ENCODE measurements at regions not wholly inside any gene's neighbourhood (a gene's known extent, or its start where the extent isn't known, plus 50 kb on each side); places are given as distances from the start of the nearest gene placed in this dataset.

GRCh38 chr2:147615726-147616125, 229.1 kb upstream of the ACVR2A start:
- H3K4me3 Mint-ChIP-seq (ENCODE audit: unreplicated experiment), result no peak overlapping the region
- H3K36me3 Mint-ChIP-seq (ENCODE audit: insufficient read depth, unreplicated experiment), result no peaks in the 10 kb centered on the region
- no peak overlapping the region for H3K27ac Mint-ChIP-seq (ENCODE audit: low read depth, unreplicated experiment)
- CTCF ChIA-PET, result interaction anchor here (0.6 kb wide), 1 partner anchor 13 kb away, joined by 3 read pairs; no protein-coding TSS in a partner anchor
- DNase-seq (ENCODE audit: unreplicated experiment), result no peak
- intact Hi-C loops (cut with micrococcal nuclease), result no loop called here
- H3K4me1 Mint-ChIP-seq (ENCODE audit: insufficient read depth, unreplicated experiment), result no peaks in the 10 kb centered on the region
- POLR2A ChIA-PET, result no interaction called here
- H3K9me3 Mint-ChIP-seq (ENCODE audit: unreplicated experiment), result no peaks in the 10 kb centered on the region
- no peak for TF ChIP-seq CTCF (IDR thresholded peaks at IDR 0.05; ENCODE audit: unreplicated experiment)
- H3K27me3 Mint-ChIP-seq (ENCODE audit: insufficient read depth, unreplicated experiment), result no peaks in the 10 kb centered on the region
- no TSS peak for BruUV-seq (replicated peaks)

- CTCF ChIA-PET, result interaction anchor here (0.6 kb wide), 1 partner anchor 12 kb away, joined by 3 read pairs; no protein-coding TSS in a partner anchor
- no peak for DNase-seq (ENCODE audit: unreplicated experiment)
- no peak for TF ChIP-seq CTCF (IDR thresholded peaks at IDR 0.05; ENCODE audit: unreplicated experiment)
- no peak overlapping the region for H3K27ac Mint-ChIP-seq (ENCODE audit: low read depth, unreplicated experiment)
- no peaks in the 10 kb centered on the region for H3K9me3 Mint-ChIP-seq (ENCODE audit: unreplicated experiment)
- H3K4me1 Mint-ChIP-seq (ENCODE audit: insufficient read depth, unreplicated experiment), result no peaks in the 10 kb centered on the region
- H3K36me3 Mint-ChIP-seq (ENCODE audit: insufficient read depth, unreplicated experiment), result no peaks in the 10 kb centered on the region
- H3K27me3 Mint-ChIP-seq (ENCODE audit: insufficient read depth, unreplicated experiment), result no peaks in the 10 kb centered on the region
- POLR2A ChIA-PET, result interaction anchor here (0.7 kb wide), 1 partner anchor 13 kb away, joined by 3 read pairs; no protein-coding TSS in a partner anchor
- BruUV-seq (replicated peaks), result no TSS peak
- intact Hi-C loops (cut with micrococcal nuclease), result no loop called here
- no peak overlapping the region for H3K4me3 Mint-ChIP-seq (ENCODE audit: unreplicated experiment)
These were observed 229.8 kb upstream of the ACVR2A start for GRCh38 chr2:147614979-147615470.

- TF ChIP-seq CTCF (IDR thresholded peaks at IDR 0.05; ENCODE audit: unreplicated experiment), result no peak
- intact Hi-C loops (cut with micrococcal nuclease), result no loop called here
- BruUV-seq (replicated peaks), result no TSS peak
- no peaks in the 10 kb centered on the region for H3K4me1 Mint-ChIP-seq (ENCODE audit: insufficient read depth, unreplicated experiment)
- H3K4me3 Mint-ChIP-seq (ENCODE audit: unreplicated experiment), result no peak overlapping the region
- H3K9me3 Mint-ChIP-seq (ENCODE audit: unreplicated experiment), result peaks cover 5% of the 10 kb centered on the region
- CTCF ChIA-PET, result no interaction called here
- no peaks in the 10 kb centered on the region for H3K36me3 Mint-ChIP-seq (ENCODE audit: insufficient read depth, unreplicated experiment)
- no peaks in the 10 kb centered on the region for H3K27me3 Mint-ChIP-seq (ENCODE audit: insufficient read depth, unreplicated experiment)
- H3K27ac Mint-ChIP-seq (ENCODE audit: low read depth, unreplicated experiment), result no peak overlapping the region
- POLR2A ChIA-PET, result no interaction called here
- DNase-seq (ENCODE audit: unreplicated experiment), result no peak
These were observed 230.4 kb upstream of the ACVR2A start for GRCh38 chr2:147614471-147614870.

GRCh38 chr2:147610496-147611040, 234.3 kb upstream of the ACVR2A start:
- DNase-seq (ENCODE audit: unreplicated experiment), result no peak
- TF ChIP-seq CTCF (IDR thresholded peaks at IDR 0.05; ENCODE audit: unreplicated experiment), result no peak
- no peak overlapping the region for H3K4me3 Mint-ChIP-seq (ENCODE audit: unreplicated experiment)
- ChIA-PET POLR2A (interaction anchor here (0.7 to 1.2 kb wide), 2 partner anchors 28 to 33 kb away, joined by 3 to 4 read pairs; no protein-coding TSS in a partner anchor), CTCF (interaction anchor here (0.6 kb wide), 1 partner anchor 12 kb away, joined by 3 read pairs; no protein-coding TSS in a partner anchor)
- intact Hi-C loops (cut with micrococcal nuclease), result no loop called here
- no peaks in the 10 kb centered on the region for H3K27me3 Mint-ChIP-seq (ENCODE audit: insufficient read depth, unreplicated experiment)
- no peak overlapping the region for H3K27ac Mint-ChIP-seq (ENCODE audit: low read depth, unreplicated experiment)
- no peaks in the 10 kb centered on the region for H3K4me1 Mint-ChIP-seq (ENCODE audit: insufficient read depth, unreplicated experiment)
- BruUV-seq (replicated peaks), result no TSS peak
- no peaks in the 10 kb centered on the region for H3K36me3 Mint-ChIP-seq (ENCODE audit: insufficient read depth, unreplicated experiment)
- H3K9me3 Mint-ChIP-seq (ENCODE audit: unreplicated experiment), result peaks cover 5% of the 10 kb centered on the region

Data from MCF 10A (cell line).